PC-9 (cell line): ENCODE measurements at regions not wholly inside any gene's neighbourhood (a gene's known extent, or its start where the extent isn't known, plus 50 kb on each side); places are given as distances from the start of the nearest gene placed in this dataset.

ENCODE experiments used
- EZH2 ChIP-seq: fragments of 200-600 bp; sonication (generic); IDR thresholded peaks from 2 replicates; pipeline ENCODE4 v1.8.0; 2017; ENCODE audit warnings: antibody characterized with exemption, low read depth
- TF ChIP-seq, protein P1 (sequence below): fragments of 200-600 bp; sonication (generic); conservative IDR thresholded peaks from 2 replicates; pipeline ENCODE4 v1.6.1; 2017; ENCODE audit warnings: mixed run types, antibody characterized with exemption, mild to moderate bottlenecking, moderate library complexity

DNA sequence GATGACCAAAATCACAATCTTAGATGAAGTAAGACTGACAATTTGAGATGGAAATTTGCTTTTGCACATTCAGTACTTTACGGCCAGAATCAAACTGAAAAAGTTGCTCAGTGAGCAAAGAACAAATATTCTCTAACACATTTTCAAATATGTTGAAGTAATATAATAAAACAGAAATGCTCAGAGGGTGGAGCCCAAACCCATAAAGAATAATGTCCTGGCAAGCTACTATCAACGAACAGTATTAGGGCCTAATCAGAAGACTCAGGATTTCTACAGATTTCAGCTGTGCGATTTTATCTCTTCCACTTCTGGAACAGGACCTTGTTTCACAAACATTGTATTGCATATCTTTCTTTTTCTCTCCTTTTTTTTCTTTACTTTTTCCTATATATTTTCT, 505.0 kb downstream of the TECRL start:
- TF ChIP-seq, protein P1, sequence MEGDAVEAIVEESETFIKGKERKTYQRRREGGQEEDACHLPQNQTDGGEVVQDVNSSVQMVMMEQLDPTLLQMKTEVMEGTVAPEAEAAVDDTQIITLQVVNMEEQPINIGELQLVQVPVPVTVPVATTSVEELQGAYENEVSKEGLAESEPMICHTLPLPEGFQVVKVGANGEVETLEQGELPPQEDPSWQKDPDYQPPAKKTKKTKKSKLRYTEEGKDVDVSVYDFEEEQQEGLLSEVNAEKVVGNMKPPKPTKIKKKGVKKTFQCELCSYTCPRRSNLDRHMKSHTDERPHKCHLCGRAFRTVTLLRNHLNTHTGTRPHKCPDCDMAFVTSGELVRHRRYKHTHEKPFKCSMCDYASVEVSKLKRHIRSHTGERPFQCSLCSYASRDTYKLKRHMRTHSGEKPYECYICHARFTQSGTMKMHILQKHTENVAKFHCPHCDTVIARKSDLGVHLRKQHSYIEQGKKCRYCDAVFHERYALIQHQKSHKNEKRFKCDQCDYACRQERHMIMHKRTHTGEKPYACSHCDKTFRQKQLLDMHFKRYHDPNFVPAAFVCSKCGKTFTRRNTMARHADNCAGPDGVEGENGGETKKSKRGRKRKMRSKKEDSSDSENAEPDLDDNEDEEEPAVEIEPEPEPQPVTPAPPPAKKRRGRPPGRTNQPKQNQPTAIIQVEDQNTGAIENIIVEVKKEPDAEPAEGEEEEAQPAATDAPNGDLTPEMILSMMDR, result no peak
- no peak for TF ChIP-seq EZH2
